GM12864 (cell line): ENCODE measurements at regions not wholly inside any gene's neighbourhood (a gene's known extent, or its start where the extent isn't known, plus 50 kb on each side); places are given as distances from the start of the nearest gene placed in this dataset.

Source experiments
- DNase-seq: peaks from one replicate; pipeline ENCODE4 v3.0.0-alpha.2; 2011; ENCODE audit warnings: low read depth
- H3K4me3 ChIP-seq: 2 replicates; pipeline ENCODE4 v1.5.1; 2011; ENCODE audit warnings: mild to moderate bottlenecking, low read depth, low read length, control low read depth
- TF ChIP-seq, protein P1 (sequence below): IDR thresholded peaks from 2 replicates; pipeline ENCODE4 v1.5.1; 2011; ENCODE audit warnings: low read depth, mild to moderate bottlenecking, moderate library complexity, low read length, control low read depth, inconsistent platforms; ENCODE audit errors: missing control alignments

DNA sequence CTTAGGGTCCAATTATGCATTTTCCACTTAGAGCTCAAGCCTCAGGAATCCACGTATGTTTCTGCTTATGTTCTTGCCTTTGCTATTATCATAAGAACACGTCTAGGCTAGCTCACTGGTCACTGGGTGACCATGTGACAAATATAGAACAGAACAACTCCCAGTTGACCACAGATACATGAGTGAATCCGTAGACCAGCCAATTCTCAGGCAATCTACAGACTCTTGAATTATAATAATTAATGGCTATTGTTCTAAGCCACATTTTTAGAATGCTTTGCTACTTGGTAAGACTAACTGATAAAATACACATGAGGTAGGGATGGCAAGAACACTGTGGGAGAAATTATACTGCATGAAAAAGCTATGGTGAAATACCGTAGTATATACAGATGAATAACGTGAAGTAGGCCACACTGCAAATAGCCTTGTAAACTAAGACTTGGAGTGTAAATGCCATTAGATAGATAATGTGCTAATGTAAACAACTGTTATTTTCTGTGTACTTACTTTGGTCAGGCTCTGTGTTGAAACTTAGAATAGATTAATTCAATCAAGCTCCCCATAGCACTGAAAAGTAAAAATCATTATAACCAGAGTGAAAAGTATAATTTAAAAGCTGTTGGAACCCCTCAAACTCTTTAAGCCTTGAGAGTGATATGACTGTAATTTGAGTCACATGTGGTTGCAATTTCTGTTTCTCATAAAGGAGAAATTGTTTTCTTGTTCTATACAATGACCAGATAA lies 366.2 kb upstream of the CCDC179 start:
- TF ChIP-seq, protein P1, sequence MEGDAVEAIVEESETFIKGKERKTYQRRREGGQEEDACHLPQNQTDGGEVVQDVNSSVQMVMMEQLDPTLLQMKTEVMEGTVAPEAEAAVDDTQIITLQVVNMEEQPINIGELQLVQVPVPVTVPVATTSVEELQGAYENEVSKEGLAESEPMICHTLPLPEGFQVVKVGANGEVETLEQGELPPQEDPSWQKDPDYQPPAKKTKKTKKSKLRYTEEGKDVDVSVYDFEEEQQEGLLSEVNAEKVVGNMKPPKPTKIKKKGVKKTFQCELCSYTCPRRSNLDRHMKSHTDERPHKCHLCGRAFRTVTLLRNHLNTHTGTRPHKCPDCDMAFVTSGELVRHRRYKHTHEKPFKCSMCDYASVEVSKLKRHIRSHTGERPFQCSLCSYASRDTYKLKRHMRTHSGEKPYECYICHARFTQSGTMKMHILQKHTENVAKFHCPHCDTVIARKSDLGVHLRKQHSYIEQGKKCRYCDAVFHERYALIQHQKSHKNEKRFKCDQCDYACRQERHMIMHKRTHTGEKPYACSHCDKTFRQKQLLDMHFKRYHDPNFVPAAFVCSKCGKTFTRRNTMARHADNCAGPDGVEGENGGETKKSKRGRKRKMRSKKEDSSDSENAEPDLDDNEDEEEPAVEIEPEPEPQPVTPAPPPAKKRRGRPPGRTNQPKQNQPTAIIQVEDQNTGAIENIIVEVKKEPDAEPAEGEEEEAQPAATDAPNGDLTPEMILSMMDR: no peak
- DNase-seq: no peak
- H3K4me3 ChIP-seq: no peak overlapping the region

DNA sequence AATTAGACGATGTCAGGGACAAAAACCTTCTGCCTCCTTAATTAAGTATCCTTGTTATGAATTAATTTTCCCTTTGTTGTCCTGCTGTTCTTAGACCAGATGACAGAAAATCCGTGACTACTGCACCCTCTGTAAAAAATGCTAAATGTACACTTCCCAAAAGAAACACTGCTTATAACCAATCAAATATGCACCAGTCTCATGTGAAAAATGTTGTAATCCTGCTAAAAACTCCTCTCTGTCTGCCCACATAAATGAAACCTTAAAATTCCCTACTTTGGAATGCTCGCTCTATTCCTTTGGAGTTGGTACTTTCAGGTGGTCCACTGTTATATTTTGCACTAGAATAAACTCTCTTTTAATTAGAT lies 366.8 kb upstream of the CCDC179 start:
- no peak for DNase-seq
- no peak overlapping the region for H3K4me3 ChIP-seq
- TF ChIP-seq, protein P1: no peak

DNA sequence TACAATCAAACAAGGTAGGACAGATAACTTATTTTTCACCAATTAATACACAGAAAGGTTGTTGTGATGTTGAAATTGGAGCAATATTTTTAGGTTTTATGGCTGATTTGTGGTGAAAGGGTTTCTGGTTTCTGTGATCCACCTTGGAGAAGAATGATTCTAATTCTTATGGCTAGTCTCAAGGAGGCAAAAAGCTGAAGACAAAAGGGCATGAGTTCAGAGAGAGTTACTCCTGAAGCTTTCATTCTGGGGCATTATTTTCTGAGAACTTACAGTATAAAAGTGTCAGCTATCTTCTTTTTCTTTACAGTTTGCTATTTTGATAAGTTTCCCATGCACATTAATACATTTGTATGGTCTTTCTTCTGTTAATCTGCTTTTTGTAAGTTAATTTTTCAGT lies 372.4 kb upstream of the CCDC179 start:
- no peak overlapping the region for H3K4me3 ChIP-seq
- no peak for DNase-seq
- TF ChIP-seq, protein P1: no peak

DNA sequence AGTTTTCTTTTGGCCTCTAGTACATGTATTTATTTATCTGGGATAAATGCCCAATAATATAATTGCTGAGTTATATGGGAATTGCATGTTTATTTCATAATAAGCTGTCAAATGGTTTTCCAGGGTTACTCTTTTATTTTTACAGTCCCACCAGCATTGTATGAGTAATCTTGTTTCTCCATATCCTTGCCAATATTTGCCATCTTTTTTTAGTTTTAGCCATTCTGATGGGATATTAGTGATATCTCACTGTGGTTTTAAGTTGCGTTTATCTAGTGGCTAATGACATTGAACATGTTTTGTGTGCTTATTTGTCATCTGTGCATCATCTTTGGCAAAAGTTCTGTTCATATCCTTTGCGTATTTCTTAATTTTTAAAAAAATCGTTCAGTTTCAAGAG lies 372.8 kb upstream of the CCDC179 start:
- DNase-seq: no peak
- TF ChIP-seq, protein P1: no peak
- no peak overlapping the region for H3K4me3 ChIP-seq

DNA sequence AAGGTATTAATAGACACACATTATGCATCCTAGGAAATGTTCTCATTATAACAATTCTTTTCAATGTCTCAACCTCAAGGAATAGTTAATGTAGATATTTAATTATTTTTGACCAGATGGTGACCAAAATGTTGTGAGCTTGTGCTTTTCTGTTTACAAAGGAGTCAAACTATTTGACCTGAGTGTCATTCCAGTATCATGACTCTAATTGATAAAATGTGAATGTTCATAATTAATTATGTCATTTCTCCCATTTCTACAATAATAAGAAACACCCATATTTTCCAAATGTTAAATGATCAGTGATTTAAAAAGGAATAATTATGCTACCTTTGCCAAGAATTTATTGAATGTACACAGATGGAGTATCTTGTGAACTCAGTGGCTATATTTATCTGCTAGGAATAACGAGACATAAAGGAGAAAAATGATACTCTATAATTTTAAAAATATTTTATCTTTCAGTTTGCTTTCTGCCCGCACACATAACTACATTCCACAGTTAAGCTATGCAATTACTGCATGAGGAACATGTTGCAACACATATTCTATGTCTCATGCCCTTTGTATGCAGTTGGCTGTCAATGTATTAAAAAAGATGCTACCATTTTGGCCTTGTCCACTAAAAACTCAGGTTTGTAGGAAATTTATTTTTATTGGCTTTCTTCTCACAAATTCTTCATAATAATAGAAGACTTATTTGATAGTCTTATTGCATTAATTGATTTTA lies 376.7 kb upstream of the CCDC179 start:
- no peak overlapping the region for H3K4me3 ChIP-seq
- no peak for DNase-seq
- TF ChIP-seq, protein P1: no peak

DNA sequence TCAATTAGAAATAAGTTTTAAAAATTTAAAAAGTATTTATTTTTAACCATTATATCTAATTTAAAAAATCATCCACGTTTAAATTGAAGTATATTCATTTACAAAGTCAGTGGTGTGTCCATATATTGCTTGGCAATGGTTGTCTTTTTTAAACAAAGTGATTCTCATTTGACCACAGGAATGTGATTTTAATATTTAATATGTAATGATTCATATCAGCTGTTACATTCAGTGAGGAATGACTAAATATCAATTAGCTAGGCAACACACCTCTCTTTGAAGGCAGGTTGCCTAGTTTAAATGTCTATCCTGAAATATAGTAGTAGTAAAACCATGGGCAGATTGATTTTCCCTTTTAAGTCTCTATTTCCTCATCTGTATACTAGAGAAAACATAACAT lies 392.2 kb upstream of the CCDC179 start:
- TF ChIP-seq, protein P1: no peak
- no peak for DNase-seq
- no peak overlapping the region for H3K4me3 ChIP-seq
